ENCODE measurements at regions not wholly inside any gene's neighbourhood (a gene's known extent, or its start where the extent isn't known, plus 50 kb on each side); places are given as distances from the start of the nearest gene placed in this dataset.

- DNase-seq, result no peak
- Histone ChIP-seq H3K18ac (ENCODE audit: low read length) (no peak overlapping the region), H3K79me1 (ENCODE audit: low read length) (no peaks in the 10 kb centered on the region), H2BK15ac (replicated peaks; ENCODE audit: low read depth) (no peak overlapping the region), H4K8ac (ENCODE audit: low read depth, low read length) (no peak overlapping the region), H2BK120ac (ENCODE audit: low read depth, low read length) (no peak overlapping the region), H3K4me3 (ENCODE audit: low read length) (no peak overlapping the region), H3K79me2 (ENCODE audit: control insufficient read depth, insufficient read depth, low read length) (no peaks in the 10 kb centered on the region), H3K4ac (ENCODE audit: low read depth, low read length) (no peak overlapping the region), H2AK5ac (ENCODE audit: low read length) (no peak overlapping the region), H3K56ac (ENCODE audit: low read length) (no peak overlapping the region), H3K9ac (ENCODE audit: low read length) (no peak overlapping the region), H3K23ac (ENCODE audit: low read length) (no peak overlapping the region), H3K36me3 (ENCODE audit: control insufficient read depth, insufficient read depth, low read length) (no peaks in the 10 kb centered on the region), H3K27ac (ENCODE audit: low read depth, low read length) (no peak overlapping the region), H2BK5ac (ENCODE audit: low read length) (no peak overlapping the region), H3K27me3 (ENCODE audit: insufficient read depth, low read length, poor library complexity) (no peaks in the 10 kb centered on the region), H3K4me2 (ENCODE audit: low read length) (no peak overlapping the region), H3K4me1 (ENCODE audit: control insufficient read depth, low read depth, low read length) (no peaks in the 10 kb centered on the region), H4K5ac (ENCODE audit: low read length) (no peak overlapping the region)
Measured at GRCh38 chr12:90398285-90398836, 556.6 kb downstream of the CCER1 start.

- Histone ChIP-seq H2BK120ac (ENCODE audit: low read depth, low read length) (no peak overlapping the region), H2BK5ac (ENCODE audit: low read length) (no peak overlapping the region), H3K9ac (ENCODE audit: low read length) (no peak overlapping the region), H4K8ac (ENCODE audit: low read depth, low read length) (no peak overlapping the region), H3K4ac (ENCODE audit: low read depth, low read length) (no peak overlapping the region), H2AK5ac (ENCODE audit: low read length) (no peak overlapping the region), H3K4me2 (ENCODE audit: low read length) (no peak overlapping the region), H3K56ac (ENCODE audit: low read length) (no peak overlapping the region), H3K18ac (ENCODE audit: low read length) (no peak overlapping the region), H3K4me3 (ENCODE audit: low read length) (no peak overlapping the region), H3K4me1 (ENCODE audit: control insufficient read depth, low read depth, low read length) (no peaks in the 10 kb centered on the region), H3K27me3 (ENCODE audit: insufficient read depth, low read length, poor library complexity) (no peaks in the 10 kb centered on the region), H2BK15ac (replicated peaks; ENCODE audit: low read depth) (no peak overlapping the region), H3K27ac (ENCODE audit: low read depth, low read length) (no peak overlapping the region), H3K23ac (ENCODE audit: low read length) (no peak overlapping the region), H3K79me1 (ENCODE audit: low read length) (no peaks in the 10 kb centered on the region), H3K79me2 (ENCODE audit: control insufficient read depth, insufficient read depth, low read length) (no peaks in the 10 kb centered on the region), H3K36me3 (ENCODE audit: control insufficient read depth, insufficient read depth, low read length) (no peaks in the 10 kb centered on the region), H4K5ac (ENCODE audit: low read length) (no peak overlapping the region)
- WGBS (ENCODE audit: extremely low coverage, insufficient coverage, low lambda C conversion rate), result no CpG with 5 or more reads among the region's 1 CpG
- DNase-seq, result no peak
Measured at GRCh38 chr12:90396556-90396955, 558.4 kb downstream of the CCER1 start.

- no CpG with 5 or more reads among the region's 5 CpGs for WGBS (ENCODE audit: extremely low coverage, insufficient coverage, low lambda C conversion rate)
- no peak for DNase-seq
Measured at GRCh38 chr12:90393652-90394051, 561.3 kb downstream of the CCER1 start.

GRCh38 chr12:90393089-90393488 lies 561.9 kb downstream of the CCER1 start:
- no peaks in the 10 kb centered on the region for H3K36me3 ChIP-seq (ENCODE audit: control insufficient read depth, insufficient read depth, low read length)
- H3K18ac ChIP-seq (ENCODE audit: low read length), result no peak overlapping the region
- H3K4me1 ChIP-seq (ENCODE audit: control insufficient read depth, low read depth, low read length), result no peaks in the 10 kb centered on the region
- no peak overlapping the region for H4K5ac ChIP-seq (ENCODE audit: low read length)
- no peaks in the 10 kb centered on the region for H3K27me3 ChIP-seq (ENCODE audit: insufficient read depth, low read length, poor library complexity)
- H2BK5ac ChIP-seq (ENCODE audit: low read length), result no peak overlapping the region
- no peak overlapping the region for H2AK5ac ChIP-seq (ENCODE audit: low read length)
- no peak overlapping the region for H2BK120ac ChIP-seq (ENCODE audit: low read depth, low read length)
- H2BK15ac ChIP-seq (replicated peaks; ENCODE audit: low read depth), result no peak overlapping the region
- no peak overlapping the region for H3K56ac ChIP-seq (ENCODE audit: low read length)
- no CpG with 5 or more reads among the region's 3 CpGs for WGBS (ENCODE audit: extremely low coverage, insufficient coverage, low lambda C conversion rate)
- no peak for DNase-seq
- no peak overlapping the region for H3K23ac ChIP-seq (ENCODE audit: low read length)
- no peak overlapping the region for H3K4me3 ChIP-seq (ENCODE audit: low read length)
- H3K79me1 ChIP-seq (ENCODE audit: low read length), result no peaks in the 10 kb centered on the region
- no peak overlapping the region for H3K4me2 ChIP-seq (ENCODE audit: low read length)
- no peak overlapping the region for H3K27ac ChIP-seq (ENCODE audit: low read depth, low read length)
- no peak overlapping the region for H3K4ac ChIP-seq (ENCODE audit: low read depth, low read length)
- H4K8ac ChIP-seq (ENCODE audit: low read depth, low read length), result no peak overlapping the region
- no peak overlapping the region for H3K9ac ChIP-seq (ENCODE audit: low read length)
- H3K79me2 ChIP-seq (ENCODE audit: control insufficient read depth, insufficient read depth, low read length), result no peaks in the 10 kb centered on the region

More at GRCh38 chr12:90393652-90394051, 561.3 kb downstream of the CCER1 start:
- no peak overlapping the region for H2AK5ac ChIP-seq (ENCODE audit: low read length)
- H3K4ac ChIP-seq (ENCODE audit: low read depth, low read length), result no peak overlapping the region
- no peak overlapping the region for H4K5ac ChIP-seq (ENCODE audit: low read length)
- no peak overlapping the region for H3K18ac ChIP-seq (ENCODE audit: low read length)
- H3K79me2 ChIP-seq (ENCODE audit: control insufficient read depth, insufficient read depth, low read length), result no peaks in the 10 kb centered on the region
- no peak overlapping the region for H2BK5ac ChIP-seq (ENCODE audit: low read length)
- H4K8ac ChIP-seq (ENCODE audit: low read depth, low read length), result no peak overlapping the region
- H3K56ac ChIP-seq (ENCODE audit: low read length), result no peak overlapping the region
- no peaks in the 10 kb centered on the region for H3K4me1 ChIP-seq (ENCODE audit: control insufficient read depth, low read depth, low read length)
- no peak overlapping the region for H3K9ac ChIP-seq (ENCODE audit: low read length)
- no peak overlapping the region for H2BK15ac ChIP-seq (replicated peaks; ENCODE audit: low read depth)
- H3K4me2 ChIP-seq (ENCODE audit: low read length), result no peak overlapping the region
- no peaks in the 10 kb centered on the region for H3K27me3 ChIP-seq (ENCODE audit: insufficient read depth, low read length, poor library complexity)
- no peak overlapping the region for H3K23ac ChIP-seq (ENCODE audit: low read length)
- H3K36me3 ChIP-seq (ENCODE audit: control insufficient read depth, insufficient read depth, low read length), result no peaks in the 10 kb centered on the region
- no peak overlapping the region for H2BK120ac ChIP-seq (ENCODE audit: low read depth, low read length)
- no peaks in the 10 kb centered on the region for H3K79me1 ChIP-seq (ENCODE audit: low read length)
- H3K27ac ChIP-seq (ENCODE audit: low read depth, low read length), result no peak overlapping the region
- no peak overlapping the region for H3K4me3 ChIP-seq (ENCODE audit: low read length)

GRCh38 chr12:90390947-90391346 lies 564.0 kb downstream of the CCER1 start:
- Histone ChIP-seq H2BK120ac (ENCODE audit: low read depth, low read length) (no peak overlapping the region), H3K56ac (ENCODE audit: low read length) (no peak overlapping the region), H3K27ac (ENCODE audit: low read depth, low read length) (no peak overlapping the region), H3K27me3 (ENCODE audit: insufficient read depth, low read length, poor library complexity) (no peaks in the 10 kb centered on the region), H4K5ac (ENCODE audit: low read length) (no peak overlapping the region), H3K79me2 (ENCODE audit: control insufficient read depth, insufficient read depth, low read length) (no peaks in the 10 kb centered on the region), H3K4ac (ENCODE audit: low read depth, low read length) (no peak overlapping the region), H3K36me3 (ENCODE audit: control insufficient read depth, insufficient read depth, low read length) (no peaks in the 10 kb centered on the region), H3K79me1 (ENCODE audit: low read length) (no peaks in the 10 kb centered on the region), H3K4me2 (ENCODE audit: low read length) (no peak overlapping the region), H2AK5ac (ENCODE audit: low read length) (no peak overlapping the region), H3K9ac (ENCODE audit: low read length) (no peak overlapping the region), H3K4me1 (ENCODE audit: control insufficient read depth, low read depth, low read length) (no peaks in the 10 kb centered on the region), H3K4me3 (ENCODE audit: low read length) (no peak overlapping the region), H4K8ac (ENCODE audit: low read depth, low read length) (no peak overlapping the region), H3K18ac (ENCODE audit: low read length) (no peak overlapping the region), H2BK5ac (ENCODE audit: low read length) (no peak overlapping the region), H2BK15ac (replicated peaks; ENCODE audit: low read depth) (no peak overlapping the region), H3K23ac (ENCODE audit: low read length) (no peak overlapping the region)
- WGBS (ENCODE audit: extremely low coverage, insufficient coverage, low lambda C conversion rate), result no CpG with 5 or more reads among the region's 2 CpGs
- no peak for DNase-seq

- no peaks in the 10 kb centered on the region for H3K27me3 ChIP-seq (ENCODE audit: insufficient read depth, low read length, poor library complexity)
- no peak overlapping the region for H4K8ac ChIP-seq (ENCODE audit: low read depth, low read length)
- H3K4me3 ChIP-seq (ENCODE audit: low read length), result no peak overlapping the region
- no peak overlapping the region for H2AK5ac ChIP-seq (ENCODE audit: low read length)
- H2BK5ac ChIP-seq (ENCODE audit: low read length), result no peak overlapping the region
- no peak overlapping the region for H3K27ac ChIP-seq (ENCODE audit: low read depth, low read length)
- H3K79me1 ChIP-seq (ENCODE audit: low read length), result no peaks in the 10 kb centered on the region
- no peaks in the 10 kb centered on the region for H3K79me2 ChIP-seq (ENCODE audit: control insufficient read depth, insufficient read depth, low read length)
- H3K36me3 ChIP-seq (ENCODE audit: control insufficient read depth, insufficient read depth, low read length), result no peaks in the 10 kb centered on the region
- H3K4ac ChIP-seq (ENCODE audit: low read depth, low read length), result no peak overlapping the region
- H3K23ac ChIP-seq (ENCODE audit: low read length), result no peak overlapping the region
- no peak overlapping the region for H4K5ac ChIP-seq (ENCODE audit: low read length)
- no peak overlapping the region for H2BK120ac ChIP-seq (ENCODE audit: low read depth, low read length)
- WGBS (ENCODE audit: extremely low coverage, insufficient coverage, low lambda C conversion rate), result no CpG with 5 or more reads among the region's 1 CpG
- H3K56ac ChIP-seq (ENCODE audit: low read length), result no peak overlapping the region
- no peaks in the 10 kb centered on the region for H3K4me1 ChIP-seq (ENCODE audit: control insufficient read depth, low read depth, low read length)
- DNase-seq, result no peak
- no peak overlapping the region for H3K18ac ChIP-seq (ENCODE audit: low read length)
- no peak overlapping the region for H3K9ac ChIP-seq (ENCODE audit: low read length)
- H2BK15ac ChIP-seq (replicated peaks; ENCODE audit: low read depth), result no peak overlapping the region
- H3K4me2 ChIP-seq (ENCODE audit: low read length), result no peak overlapping the region
Measured at GRCh38 chr12:90368081-90368480, 586.9 kb downstream of the CCER1 start.

Measured in mesendoderm (in vitro differentiated cells).